ENCODE measurements at regions not wholly inside any gene's neighbourhood (a gene's known extent, or its start where the extent isn't known, plus 50 kb on each side); places are given as distances from the start of the nearest gene placed in this dataset.
"Not testable (repeated sequence)": the region's sequence is repeated elsewhere in the genome, so short reads cannot be mapped to it uniquely, and the experiment has no call there.

DNA sequence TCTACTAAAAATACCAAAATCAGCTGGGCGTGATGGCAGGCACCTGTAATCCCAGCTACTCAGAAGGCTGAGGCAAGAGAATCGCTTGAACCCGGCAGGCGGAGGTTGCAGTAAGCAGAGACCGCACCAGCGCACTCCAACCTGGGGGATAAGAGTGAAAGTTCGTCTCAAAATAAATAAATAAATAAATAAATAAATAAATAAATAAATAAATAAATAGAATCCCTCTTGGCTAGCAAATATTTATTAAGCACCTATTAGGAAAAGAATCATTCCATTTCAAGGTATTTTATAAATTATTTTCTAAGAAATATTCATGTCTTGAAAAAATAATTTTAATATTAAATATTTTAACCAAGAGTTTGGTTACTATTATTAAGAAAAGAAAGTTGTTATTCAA lies 1539.2 kb upstream of the SLC10A2 start:
- not testable (repeated sequence) for TF ChIP-seq POLR2A (IDR thresholded peaks at IDR 0.05)
- TF ChIP-seq, protein P1, sequence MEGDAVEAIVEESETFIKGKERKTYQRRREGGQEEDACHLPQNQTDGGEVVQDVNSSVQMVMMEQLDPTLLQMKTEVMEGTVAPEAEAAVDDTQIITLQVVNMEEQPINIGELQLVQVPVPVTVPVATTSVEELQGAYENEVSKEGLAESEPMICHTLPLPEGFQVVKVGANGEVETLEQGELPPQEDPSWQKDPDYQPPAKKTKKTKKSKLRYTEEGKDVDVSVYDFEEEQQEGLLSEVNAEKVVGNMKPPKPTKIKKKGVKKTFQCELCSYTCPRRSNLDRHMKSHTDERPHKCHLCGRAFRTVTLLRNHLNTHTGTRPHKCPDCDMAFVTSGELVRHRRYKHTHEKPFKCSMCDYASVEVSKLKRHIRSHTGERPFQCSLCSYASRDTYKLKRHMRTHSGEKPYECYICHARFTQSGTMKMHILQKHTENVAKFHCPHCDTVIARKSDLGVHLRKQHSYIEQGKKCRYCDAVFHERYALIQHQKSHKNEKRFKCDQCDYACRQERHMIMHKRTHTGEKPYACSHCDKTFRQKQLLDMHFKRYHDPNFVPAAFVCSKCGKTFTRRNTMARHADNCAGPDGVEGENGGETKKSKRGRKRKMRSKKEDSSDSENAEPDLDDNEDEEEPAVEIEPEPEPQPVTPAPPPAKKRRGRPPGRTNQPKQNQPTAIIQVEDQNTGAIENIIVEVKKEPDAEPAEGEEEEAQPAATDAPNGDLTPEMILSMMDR (IDR thresholded peaks at IDR 0.05): not testable (repeated sequence)

All from lower leg skin (tissue), 3 donors.